ENCODE measurements at regions not wholly inside any gene's neighbourhood (a gene's known extent, or its start where the extent isn't known, plus 50 kb on each side); places are given as distances from the start of the nearest gene placed in this dataset.

DNA sequence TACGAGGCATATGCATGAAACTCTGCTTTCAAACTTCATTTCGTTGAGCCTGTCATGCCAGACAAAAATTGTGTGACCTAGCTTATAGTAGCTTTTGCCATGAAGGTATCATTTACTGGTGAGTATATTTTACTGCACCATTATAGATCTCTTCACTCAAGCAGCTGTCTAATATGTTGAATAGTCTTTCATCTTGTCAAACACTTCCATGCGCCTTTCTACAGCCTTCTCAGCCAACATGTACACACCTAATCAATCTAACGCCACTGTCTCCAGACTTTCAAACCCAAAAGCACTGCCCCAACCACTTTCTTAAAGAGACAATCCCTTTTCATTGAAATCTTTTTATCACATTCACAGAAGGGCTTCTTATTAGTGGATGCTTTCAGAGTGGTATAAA is 757.4 kb downstream of the VRK1 start:
- H3K36me3 Mint-ChIP-seq (ENCODE audit: low read depth, unreplicated experiment), result no peaks in the 10 kb centered on the region
- Histone ChIP-seq H3K9me3 (ENCODE audit: insufficient read depth, low read depth, low read length) (peaks cover 5% of the 10 kb centered on the region), H2AFZ (ENCODE audit: low read depth, low read length) (no peak overlapping the region), H3K4me1 (ENCODE audit: insufficient read depth, low read length) (no peaks in the 10 kb centered on the region), H3K4me2 (ENCODE audit: low read length) (no peak overlapping the region), H3K27me3 (ENCODE audit: insufficient read depth, low read length) (no peaks in the 10 kb centered on the region), H3K4me3 (ENCODE audit: insufficient read depth, low read depth, low read length) (no peak overlapping the region), H3K27ac (ENCODE audit: low read depth, low read length) (no peak overlapping the region), H4K20me1 (ENCODE audit: insufficient read depth, low read length) (no peaks in the 10 kb centered on the region), H3K9ac (ENCODE audit: low read length) (no peak overlapping the region), H3K36me3 (ENCODE audit: insufficient read depth, low read length) (no peaks in the 10 kb centered on the region), H3K79me2 (ENCODE audit: insufficient read depth, low read length) (no peaks in the 10 kb centered on the region)
- H3K27ac Mint-ChIP-seq (ENCODE audit: unreplicated experiment), result no peak overlapping the region
- peaks cover under 1% of the 10 kb centered on the region for H3K9me3 Mint-ChIP-seq (ENCODE audit: unreplicated experiment)
- peaks cover 17% of the 10 kb centered on the region for H3K27me3 Mint-ChIP-seq (ENCODE audit: low read depth, unreplicated experiment)
- H3K4me3 Mint-ChIP-seq (ENCODE audit: unreplicated experiment), result no peak overlapping the region
- FAIRE-seq, result no peak
- DNase-seq (ENCODE audit: low read depth), result no peak
- no peaks in the 10 kb centered on the region for H3K4me1 Mint-ChIP-seq (ENCODE audit: low read depth, unreplicated experiment)
- no peak for TF ChIP-seq EZH2 (IDR thresholded peaks at IDR 0.05; ENCODE audit: insufficient read depth, low read length)
- TF ChIP-seq, protein P1, sequence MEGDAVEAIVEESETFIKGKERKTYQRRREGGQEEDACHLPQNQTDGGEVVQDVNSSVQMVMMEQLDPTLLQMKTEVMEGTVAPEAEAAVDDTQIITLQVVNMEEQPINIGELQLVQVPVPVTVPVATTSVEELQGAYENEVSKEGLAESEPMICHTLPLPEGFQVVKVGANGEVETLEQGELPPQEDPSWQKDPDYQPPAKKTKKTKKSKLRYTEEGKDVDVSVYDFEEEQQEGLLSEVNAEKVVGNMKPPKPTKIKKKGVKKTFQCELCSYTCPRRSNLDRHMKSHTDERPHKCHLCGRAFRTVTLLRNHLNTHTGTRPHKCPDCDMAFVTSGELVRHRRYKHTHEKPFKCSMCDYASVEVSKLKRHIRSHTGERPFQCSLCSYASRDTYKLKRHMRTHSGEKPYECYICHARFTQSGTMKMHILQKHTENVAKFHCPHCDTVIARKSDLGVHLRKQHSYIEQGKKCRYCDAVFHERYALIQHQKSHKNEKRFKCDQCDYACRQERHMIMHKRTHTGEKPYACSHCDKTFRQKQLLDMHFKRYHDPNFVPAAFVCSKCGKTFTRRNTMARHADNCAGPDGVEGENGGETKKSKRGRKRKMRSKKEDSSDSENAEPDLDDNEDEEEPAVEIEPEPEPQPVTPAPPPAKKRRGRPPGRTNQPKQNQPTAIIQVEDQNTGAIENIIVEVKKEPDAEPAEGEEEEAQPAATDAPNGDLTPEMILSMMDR (IDR thresholded peaks at IDR 0.05; ENCODE audit: insufficient read depth, low read depth, low read length), result no peak

DNA sequence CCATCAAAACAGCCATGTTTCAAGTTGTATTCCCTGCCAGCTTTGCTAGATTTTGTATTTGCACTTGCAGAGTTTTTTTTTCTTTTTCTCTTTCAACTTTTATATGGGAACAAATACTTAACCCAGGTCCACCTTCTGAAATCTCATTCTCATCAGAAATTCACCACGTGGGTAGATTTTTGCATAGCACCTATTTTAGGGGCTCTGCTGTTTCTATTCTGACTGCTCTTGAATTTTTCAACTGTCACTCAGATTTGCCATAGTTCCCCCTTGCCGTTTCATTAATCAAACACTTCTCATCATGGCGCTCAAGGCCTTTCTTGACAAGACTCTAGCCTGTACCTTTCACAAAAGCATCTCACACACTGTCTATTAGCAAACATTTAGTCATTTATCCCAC is 767.2 kb downstream of the VRK1 start:
- H3K9me3 Mint-ChIP-seq (ENCODE audit: unreplicated experiment), result peaks cover 6% of the 10 kb centered on the region
- no peak overlapping the region for H3K27ac Mint-ChIP-seq (ENCODE audit: unreplicated experiment)
- H3K27me3 Mint-ChIP-seq (ENCODE audit: low read depth, unreplicated experiment), result peaks cover 22% of the 10 kb centered on the region
- no peaks in the 10 kb centered on the region for H3K36me3 Mint-ChIP-seq (ENCODE audit: low read depth, unreplicated experiment)
- no peaks in the 10 kb centered on the region for H3K4me1 Mint-ChIP-seq (ENCODE audit: low read depth, unreplicated experiment)
- Histone ChIP-seq H3K79me2 (ENCODE audit: insufficient read depth, low read length) (no peaks in the 10 kb centered on the region), H3K9ac (ENCODE audit: low read length) (no peak overlapping the region), H3K4me3 (ENCODE audit: insufficient read depth, low read depth, low read length) (no peak overlapping the region), H3K27me3 (ENCODE audit: insufficient read depth, low read length) (no peaks in the 10 kb centered on the region), H2AFZ (ENCODE audit: low read depth, low read length) (no peak overlapping the region), H3K36me3 (ENCODE audit: insufficient read depth, low read length) (no peaks in the 10 kb centered on the region), H4K20me1 (ENCODE audit: insufficient read depth, low read length) (no peaks in the 10 kb centered on the region), H3K4me2 (ENCODE audit: low read length) (no peak overlapping the region), H3K27ac (ENCODE audit: low read depth, low read length) (no peak overlapping the region), H3K9me3 (ENCODE audit: insufficient read depth, low read depth, low read length) (peaks cover 6% of the 10 kb centered on the region), H3K4me1 (ENCODE audit: insufficient read depth, low read length) (no peaks in the 10 kb centered on the region)
- FAIRE-seq, result no peak
- TF ChIP-seq, protein P1 (IDR thresholded peaks at IDR 0.05; ENCODE audit: insufficient read depth, low read depth, low read length), result no peak
- TF ChIP-seq EZH2 (IDR thresholded peaks at IDR 0.05; ENCODE audit: insufficient read depth, low read length), result no peak
- H3K4me3 Mint-ChIP-seq (ENCODE audit: unreplicated experiment), result no peak overlapping the region
- DNase-seq (ENCODE audit: low read depth), result no peak

GRCh38 chr14:97571201-97571600 is 774.0 kb downstream of the VRK1 start:
- Mint-ChIP-seq H3K27ac (ENCODE audit: unreplicated experiment) (no peak overlapping the region), H3K9me3 (ENCODE audit: unreplicated experiment) (no peaks in the 10 kb centered on the region), H3K4me1 (ENCODE audit: low read depth, unreplicated experiment) (no peaks in the 10 kb centered on the region), H3K27me3 (ENCODE audit: low read depth, unreplicated experiment) (peaks cover 8% of the 10 kb centered on the region), H3K36me3 (ENCODE audit: low read depth, unreplicated experiment) (no peaks in the 10 kb centered on the region), H3K4me3 (ENCODE audit: unreplicated experiment) (no peak overlapping the region)
- Histone ChIP-seq H2AFZ (ENCODE audit: low read depth, low read length) (no peak overlapping the region), H3K27ac (ENCODE audit: low read depth, low read length) (no peak overlapping the region), H4K20me1 (ENCODE audit: insufficient read depth, low read length) (no peaks in the 10 kb centered on the region), H3K36me3 (ENCODE audit: insufficient read depth, low read length) (no peaks in the 10 kb centered on the region), H3K9ac (ENCODE audit: low read length) (no peak overlapping the region), H3K27me3 (ENCODE audit: insufficient read depth, low read length) (no peaks in the 10 kb centered on the region), H3K4me2 (ENCODE audit: low read length) (no peak overlapping the region), H3K4me3 (ENCODE audit: insufficient read depth, low read depth, low read length) (no peak overlapping the region), H3K4me1 (ENCODE audit: insufficient read depth, low read length) (no peaks in the 10 kb centered on the region), H3K79me2 (ENCODE audit: insufficient read depth, low read length) (no peaks in the 10 kb centered on the region), H3K9me3 (ENCODE audit: insufficient read depth, low read depth, low read length) (peaks cover 6% of the 10 kb centered on the region)
- TF ChIP-seq, protein P1 (IDR thresholded peaks at IDR 0.05; ENCODE audit: insufficient read depth, low read depth, low read length), result no peak
- TF ChIP-seq EZH2 (IDR thresholded peaks at IDR 0.05; ENCODE audit: insufficient read depth, low read length), result no peak
- no peak for FAIRE-seq
- no peak for DNase-seq (ENCODE audit: low read depth)

Measured in astrocyte (in vitro differentiated cells and primary cell).